ENCODE measurements at regions not wholly inside any gene's neighbourhood (a gene's known extent, or its start where the extent isn't known, plus 50 kb on each side); places are given as distances from the start of the nearest gene placed in this dataset.
"Not testable (repeated sequence)": the region's sequence is repeated elsewhere in the genome, so short reads cannot be mapped to it uniquely, and the experiment has no call there.

- Histone ChIP-seq H2AFZ (ENCODE audit: low read depth, low read length) (no peak overlapping the region), H3K36me3 (ENCODE audit: insufficient read depth, low read length) (no peaks in the 10 kb centered on the region), H3K4me3 (ENCODE audit: low read length) (no peak overlapping the region), H3K4me1 (ENCODE audit: insufficient read depth, low read length) (peaks cover 24% of the 10 kb centered on the region), H3K9me3 (ENCODE audit: low read length) (no peaks in the 10 kb centered on the region), H3K27me3 (ENCODE audit: insufficient read depth, low read length) (no peaks in the 10 kb centered on the region)
Observed at GRCh38 chr1:222971146-222971545, 156.3 kb downstream of the DISP1 start.

GRCh38 chr1:222973561-222973960 is 158.7 kb downstream of the DISP1 start:
- H3K4me3 ChIP-seq (ENCODE audit: low read length): no peak overlapping the region
- no peaks in the 10 kb centered on the region for H3K9me3 ChIP-seq (ENCODE audit: low read length)
- H3K27me3 ChIP-seq (ENCODE audit: insufficient read depth, low read length): no peaks in the 10 kb centered on the region
- H3K4me1 ChIP-seq (ENCODE audit: insufficient read depth, low read length): peaks cover 24% of the 10 kb centered on the region
- H3K36me3 ChIP-seq (ENCODE audit: insufficient read depth, low read length): no peaks in the 10 kb centered on the region
- H2AFZ ChIP-seq (ENCODE audit: low read depth, low read length): no peak overlapping the region

DNA sequence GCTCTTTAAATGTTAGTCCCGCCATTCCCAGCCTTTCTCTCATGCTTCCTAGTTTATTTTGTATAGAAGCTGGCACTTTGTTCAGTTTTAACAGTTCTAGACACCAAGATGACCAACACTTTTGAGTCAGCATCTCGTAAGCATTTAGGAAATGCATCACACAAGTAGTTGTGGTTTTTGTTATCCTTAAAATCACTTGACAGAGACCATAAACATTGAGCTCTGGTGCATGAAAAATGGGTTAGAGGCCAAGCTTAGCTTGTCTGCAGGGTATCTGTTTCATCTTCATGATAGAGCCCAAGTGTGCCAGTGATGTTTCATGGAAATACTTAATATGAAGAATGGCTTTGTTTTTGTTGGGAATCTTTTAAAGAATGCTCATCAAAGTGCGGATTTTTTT is 159.7 kb downstream of the DISP1 start:
- Histone ChIP-seq H3K4me3 (ENCODE audit: low read length) (no peak overlapping the region), H3K9me3 (ENCODE audit: low read length) (no peaks in the 10 kb centered on the region), H3K36me3 (ENCODE audit: insufficient read depth, low read length) (no peaks in the 10 kb centered on the region), H3K27me3 (ENCODE audit: insufficient read depth, low read length) (no peaks in the 10 kb centered on the region), H3K4me1 (ENCODE audit: insufficient read depth, low read length) (peaks cover 24% of the 10 kb centered on the region), H2AFZ (ENCODE audit: low read depth, low read length) (no peak overlapping the region)

GRCh38 chr1:222975472-222976122 is 160.8 kb downstream of the DISP1 start:
- H3K4me3 ChIP-seq (ENCODE audit: low read length): no peak overlapping the region
- H3K9me3 ChIP-seq (ENCODE audit: low read length): no peaks in the 10 kb centered on the region
- peaks cover 13% of the 10 kb centered on the region for H3K4me1 ChIP-seq (ENCODE audit: insufficient read depth, low read length)
- no peak overlapping the region for H2AFZ ChIP-seq (ENCODE audit: low read depth, low read length)
- H3K36me3 ChIP-seq (ENCODE audit: insufficient read depth, low read length): no peaks in the 10 kb centered on the region
- H3K27me3 ChIP-seq (ENCODE audit: insufficient read depth, low read length): no peaks in the 10 kb centered on the region

DNA sequence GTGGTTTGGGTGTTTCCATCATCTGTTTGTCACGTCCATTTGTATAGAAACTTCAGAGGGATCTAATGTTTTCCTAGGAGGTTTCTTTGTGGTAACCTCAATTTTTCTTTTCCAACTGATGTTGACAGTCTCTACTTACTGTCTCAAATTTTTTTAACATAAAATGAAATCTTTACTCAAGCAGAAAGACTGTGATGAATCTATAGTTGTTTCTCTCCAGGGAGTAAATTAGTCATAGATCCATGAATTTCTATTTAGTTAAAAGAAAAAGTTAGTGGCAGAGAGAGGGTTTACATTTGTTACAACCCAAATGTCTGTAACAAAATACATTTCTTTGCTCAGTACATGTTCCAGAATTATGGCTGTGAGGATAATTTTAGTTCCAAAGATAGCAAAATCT is 161.6 kb downstream of the DISP1 start:
- H3K4me1 ChIP-seq (ENCODE audit: insufficient read depth, low read length): peaks cover 5% of the 10 kb centered on the region
- H3K4me3 ChIP-seq (ENCODE audit: low read length): no peak overlapping the region
- no peak overlapping the region for H2AFZ ChIP-seq (ENCODE audit: low read depth, low read length)
- no peaks in the 10 kb centered on the region for H3K9me3 ChIP-seq (ENCODE audit: low read length)
- no peaks in the 10 kb centered on the region for H3K36me3 ChIP-seq (ENCODE audit: insufficient read depth, low read length)
- H3K27me3 ChIP-seq (ENCODE audit: insufficient read depth, low read length): no peaks in the 10 kb centered on the region

DNA sequence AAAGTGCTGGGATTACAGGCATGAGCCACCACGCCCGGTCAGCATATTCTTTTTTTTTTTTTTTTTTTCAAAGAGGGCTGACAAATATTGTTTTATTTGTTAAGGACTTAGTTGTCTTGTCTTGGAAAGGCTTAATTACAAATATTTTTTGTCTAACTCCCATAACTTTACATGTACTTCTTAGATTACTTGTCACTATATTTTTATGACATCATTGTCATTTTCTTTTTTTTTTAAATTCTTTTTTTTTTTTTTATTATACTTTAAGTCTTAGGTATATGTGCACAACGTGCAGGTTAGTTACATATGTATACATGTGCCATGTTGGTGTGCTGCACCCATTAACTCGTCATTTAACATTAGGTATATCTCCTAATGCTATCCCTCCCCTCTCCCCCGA is 162.5 kb downstream of the DISP1 start:
- H2AFZ ChIP-seq (ENCODE audit: low read depth, low read length); H3K27me3 ChIP-seq (ENCODE audit: insufficient read depth, low read length); H3K9me3 ChIP-seq (ENCODE audit: low read length); H3K36me3 ChIP-seq (ENCODE audit: insufficient read depth, low read length); H3K4me1 ChIP-seq (ENCODE audit: insufficient read depth, low read length); H3K4me3 ChIP-seq (ENCODE audit: low read length): not testable (repeated sequence)

DNA sequence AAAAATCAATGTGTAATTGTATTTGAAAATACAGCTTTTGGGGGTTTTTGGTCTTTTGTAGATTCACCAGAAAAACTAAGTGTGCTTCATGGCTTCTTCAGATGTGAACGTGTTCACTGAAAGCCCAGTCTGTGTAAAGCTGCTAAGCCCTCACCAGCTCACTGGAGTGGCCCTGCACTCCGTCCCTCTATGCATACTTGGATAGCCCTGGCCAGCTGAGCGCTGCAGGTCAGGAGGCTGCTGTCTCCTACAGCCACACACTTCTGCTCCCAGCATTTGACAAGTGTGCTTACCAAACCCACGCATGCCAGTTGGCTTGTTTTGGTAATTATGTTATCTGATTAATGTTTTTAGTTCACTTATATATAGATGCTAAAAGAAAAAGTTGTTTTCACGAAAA is 163.5 kb downstream of the TLR5 start:
- peaks cover 2% of the 10 kb centered on the region for H3K4me1 ChIP-seq (ENCODE audit: insufficient read depth, low read length)
- H3K36me3 ChIP-seq (ENCODE audit: insufficient read depth, low read length): no peaks in the 10 kb centered on the region

GRCh38 chr1:222987674-222988076 is 155.4 kb downstream of the TLR5 start:
- peaks cover 2% of the 10 kb centered on the region for H3K36me3 ChIP-seq (ENCODE audit: insufficient read depth, low read length)
- no peak overlapping the region for H3K4me3 ChIP-seq (ENCODE audit: low read length)
- H3K27me3 ChIP-seq (ENCODE audit: insufficient read depth, low read length): no peaks in the 10 kb centered on the region
- H3K4me1 ChIP-seq (ENCODE audit: insufficient read depth, low read length): no peaks in the 10 kb centered on the region
- no peaks in the 10 kb centered on the region for H3K9me3 ChIP-seq (ENCODE audit: low read length)
- H2AFZ ChIP-seq (ENCODE audit: low read depth, low read length): no peak overlapping the region

More for the DNA sequence above, 163.5 kb downstream of the TLR5 start:
- H3K27me3 ChIP-seq (ENCODE audit: insufficient read depth, low read length): no peaks in the 10 kb centered on the region
- no peaks in the 10 kb centered on the region for H3K9me3 ChIP-seq (ENCODE audit: low read length)
- H2AFZ ChIP-seq (ENCODE audit: low read depth, low read length): no peak overlapping the region
- no peak overlapping the region for H3K4me3 ChIP-seq (ENCODE audit: low read length)

- Histone ChIP-seq H3K27me3 (ENCODE audit: insufficient read depth, low read length) (no peaks in the 10 kb centered on the region), H3K9me3 (ENCODE audit: low read length) (no peaks in the 10 kb centered on the region), H3K4me3 (ENCODE audit: low read length) (no peak overlapping the region), H3K4me1 (ENCODE audit: insufficient read depth, low read length) (no peaks in the 10 kb centered on the region), H2AFZ (ENCODE audit: low read depth, low read length) (no peak overlapping the region), H3K36me3 (ENCODE audit: insufficient read depth, low read length) (peaks cover 2% of the 10 kb centered on the region)
Observed at GRCh38 chr1:222989443-222989842, 153.6 kb downstream of the TLR5 start.

DNA sequence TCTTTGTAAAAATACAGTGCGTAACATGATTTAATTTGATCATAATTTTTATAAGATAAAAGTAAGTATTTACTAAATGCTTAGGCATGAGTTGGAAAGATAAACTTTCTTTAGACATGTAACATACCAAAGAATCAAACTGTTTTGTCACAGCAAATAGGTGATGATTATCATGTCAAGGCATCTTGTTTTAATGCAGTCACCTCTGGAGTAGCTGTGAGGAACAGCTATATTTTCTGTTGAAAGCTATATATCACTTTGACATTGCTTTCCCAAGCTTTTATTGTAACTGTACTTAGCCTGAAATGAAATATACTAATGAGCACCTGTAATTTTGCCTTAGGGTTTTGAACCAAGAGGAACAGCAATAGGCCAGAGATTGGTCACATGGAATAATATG is 151.9 kb downstream of the TLR5 start:
- Histone ChIP-seq H3K4me1 (ENCODE audit: insufficient read depth, low read length) (peaks cover 3% of the 10 kb centered on the region), H3K27me3 (ENCODE audit: insufficient read depth, low read length) (no peaks in the 10 kb centered on the region), H3K9me3 (ENCODE audit: low read length) (no peaks in the 10 kb centered on the region), H3K36me3 (ENCODE audit: insufficient read depth, low read length) (peaks cover 2% of the 10 kb centered on the region), H2AFZ (ENCODE audit: low read depth, low read length) (no peak overlapping the region), H3K4me3 (ENCODE audit: low read length) (no peak overlapping the region)

DNA sequence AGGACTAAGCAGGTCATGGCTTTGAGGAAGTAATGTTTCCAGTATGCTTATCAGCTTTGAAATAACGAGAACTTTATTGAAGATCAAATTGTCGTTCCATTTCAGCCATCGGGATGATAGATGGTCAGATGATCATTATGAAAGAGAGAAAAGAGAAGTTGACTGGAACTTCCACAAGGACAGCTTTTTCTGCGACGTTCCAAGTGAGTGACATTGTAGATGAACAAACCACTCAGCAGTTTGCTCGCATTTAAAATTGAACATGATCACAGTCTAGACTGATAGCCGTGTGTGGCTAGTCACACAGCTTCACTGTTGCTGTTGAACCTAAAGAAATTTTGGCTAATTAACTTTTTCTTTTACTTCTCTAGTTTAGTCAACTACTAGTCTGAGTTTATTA is 151.1 kb downstream of the TLR5 start:
- Histone ChIP-seq H2AFZ (ENCODE audit: low read depth, low read length) (no peak overlapping the region), H3K4me3 (ENCODE audit: low read length) (no peak overlapping the region), H3K4me1 (ENCODE audit: insufficient read depth, low read length) (peaks cover 3% of the 10 kb centered on the region), H3K36me3 (ENCODE audit: insufficient read depth, low read length) (no peaks in the 10 kb centered on the region), H3K9me3 (ENCODE audit: low read length) (no peaks in the 10 kb centered on the region), H3K27me3 (ENCODE audit: insufficient read depth, low read length) (no peaks in the 10 kb centered on the region)

GRCh38 chr1:222994511-222995235 is 148.4 kb downstream of the TLR5 start:
- Histone ChIP-seq H3K4me1 (ENCODE audit: insufficient read depth, low read length) (peaks cover 3% of the 10 kb centered on the region), H3K36me3 (ENCODE audit: insufficient read depth, low read length) (no peaks in the 10 kb centered on the region), H3K4me3 (ENCODE audit: low read length) (no peak overlapping the region), H3K9me3 (ENCODE audit: low read length) (no peaks in the 10 kb centered on the region), H2AFZ (ENCODE audit: low read depth, low read length) (no peak overlapping the region), H3K27me3 (ENCODE audit: insufficient read depth, low read length) (no peaks in the 10 kb centered on the region)

DNA sequence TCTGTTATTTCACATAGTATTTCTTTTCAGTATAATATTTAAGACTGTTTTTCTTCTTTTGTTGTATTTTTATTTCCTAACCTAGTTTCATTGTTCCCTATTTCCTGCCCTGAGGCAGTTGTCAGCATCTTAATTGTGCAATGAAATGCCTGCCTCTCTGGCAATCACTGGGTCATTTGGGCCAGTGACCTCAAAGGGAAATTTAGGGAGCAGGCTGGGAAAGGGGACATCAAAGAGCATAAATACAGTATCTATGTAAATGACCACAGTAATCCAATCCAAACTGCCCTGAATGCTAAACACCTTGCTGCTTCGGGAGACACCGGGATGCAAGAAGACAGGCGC is 147.8 kb downstream of the TLR5 start:
- Histone ChIP-seq H3K4me1 (ENCODE audit: insufficient read depth, low read length) (peaks cover 3% of the 10 kb centered on the region), H3K4me3 (ENCODE audit: low read length) (no peak overlapping the region)

More for the DNA sequence above, 147.8 kb downstream of the TLR5 start:
- no peaks in the 10 kb centered on the region for H3K27me3 ChIP-seq (ENCODE audit: insufficient read depth, low read length)
- H3K9me3 ChIP-seq (ENCODE audit: low read length): no peaks in the 10 kb centered on the region
- H2AFZ ChIP-seq (ENCODE audit: low read depth, low read length): no peak overlapping the region
- H3K36me3 ChIP-seq (ENCODE audit: insufficient read depth, low read length): no peaks in the 10 kb centered on the region
